H9 (cell line): ENCODE measurements at regions not wholly inside any gene's neighbourhood (a gene's known extent, or its start where the extent isn't known, plus 50 kb on each side); places are given as distances from the start of the nearest gene placed in this dataset.

Source experiments
- DNase-seq: peaks from one replicate; pipeline ENCODE4 v3.0.0-alpha.2; 2017
- H2AFZ ChIP-seq: one replicate; pipeline ENCODE4 v1.6.1; 2013; ENCODE audit warnings: mild to moderate bottlenecking, low read length, control low read depth, moderate library complexity
- H2AK5ac ChIP-seq: 2 replicates; pipeline ENCODE4 v1.6.1; 2013; ENCODE audit warnings: low read length, control low read depth, mixed read lengths; ENCODE audit not compliant: insufficient read length
- H2BK120ac ChIP-seq: one replicate; pipeline ENCODE4 v1.6.1; 2013; ENCODE audit warnings: low read depth, mild to moderate bottlenecking, low read length, control low read depth, inconsistent platforms; ENCODE audit not compliant: poor library complexity, severe bottlenecking
- H2BK12ac ChIP-seq: 2 replicates; pipeline ENCODE4 v1.6.1; 2013; ENCODE audit warnings: low read length, control low read depth, mixed read lengths, low read depth; ENCODE audit not compliant: insufficient read length
- H2BK15ac ChIP-seq: 2 replicates; pipeline ENCODE4 v1.6.1; 2013; ENCODE audit warnings: low read depth, low read length, control low read depth
- H2BK20ac ChIP-seq: one replicate; pipeline ENCODE4 v1.6.1; 2013; ENCODE audit warnings: low read depth, mild to moderate bottlenecking, low read length, control low read depth, inconsistent platforms; ENCODE audit not compliant: poor library complexity, severe bottlenecking
- H2BK5ac ChIP-seq: 2 replicates; pipeline ENCODE4 v1.6.1; 2013; ENCODE audit warnings: low read length, control low read depth, mixed read lengths; ENCODE audit not compliant: insufficient read length
- H3K14ac ChIP-seq: 2 replicates; pipeline ENCODE4 v1.6.1; 2013; ENCODE audit warnings: low read length, control low read depth; ENCODE audit not compliant: insufficient read depth
- H3K18ac ChIP-seq: 2 replicates; pipeline ENCODE4 v1.6.1; 2013; ENCODE audit warnings: low read depth, mild to moderate bottlenecking, mixed read lengths, low read length, control low read depth; ENCODE audit not compliant: insufficient read length
- H3K23ac ChIP-seq: 2 replicates; pipeline ENCODE4 v1.6.1; 2013; ENCODE audit warnings: low read length, control low read depth, mixed read lengths, low read depth; ENCODE audit not compliant: insufficient read length
- H3K23me2 ChIP-seq: 2 replicates; pipeline ENCODE4 v1.6.1; 2013; ENCODE audit warnings: low read depth, mild to moderate bottlenecking, mixed read lengths, low read length, control low read depth; ENCODE audit not compliant: insufficient read length, poor library complexity, severe bottlenecking
- H3K27ac ChIP-seq: 2 replicates; pipeline ENCODE4 v1.5.1; 2013; ENCODE audit warnings: low read length, control low read depth, mixed read lengths, low read depth; ENCODE audit not compliant: insufficient read length
- H3K27me3 ChIP-seq: 2 replicates; pipeline ENCODE4 v1.6.1; 2013; ENCODE audit warnings: low read length, control low read depth, inconsistent platforms; ENCODE audit not compliant: insufficient read depth
- H3K4ac ChIP-seq: 2 replicates; pipeline ENCODE4 v1.6.1; 2013; ENCODE audit warnings: low read depth, mild to moderate bottlenecking, control low read depth, inconsistent platforms, low read length, moderate library complexity
- H3K4me1 ChIP-seq: 2 replicates; pipeline ENCODE4 v1.6.1; 2013; ENCODE audit warnings: low read length, control low read depth, inconsistent platforms; ENCODE audit not compliant: insufficient read depth
- H3K4me2 ChIP-seq: 2 replicates; pipeline ENCODE4 v1.6.1; 2013; ENCODE audit warnings: low read length, control low read depth, mixed read lengths; ENCODE audit not compliant: insufficient read length, insufficient read depth
- H3K56ac ChIP-seq: 2 replicates; pipeline ENCODE4 v1.6.1; 2013; ENCODE audit warnings: low read depth, mild to moderate bottlenecking, mixed read lengths, low read length, control low read depth; ENCODE audit not compliant: insufficient read length
- H3K79me1 ChIP-seq: 2 replicates; pipeline ENCODE4 v1.6.1; 2013; ENCODE audit warnings: low read depth, mild to moderate bottlenecking, moderate library complexity, low read length, control low read depth, inconsistent platforms; ENCODE audit not compliant: insufficient read depth, poor library complexity, severe bottlenecking
- H3K79me2 ChIP-seq: 2 replicates; pipeline ENCODE4 v1.6.1; 2013; ENCODE audit warnings: low read length, control low read depth, inconsistent platforms; ENCODE audit not compliant: insufficient read depth
- H3K9ac ChIP-seq: 2 replicates; pipeline ENCODE4 v1.6.1; 2013; ENCODE audit warnings: low read length, control low read depth, mixed read lengths; ENCODE audit not compliant: insufficient read length; ENCODE audit errors: extremely low read depth
- H3K9me3 ChIP-seq: one replicate; pipeline ENCODE4 v1.6.1; 2013; ENCODE audit warnings: low read depth, low read length, inconsistent platforms; ENCODE audit not compliant: control insufficient read depth
- H3T11ph ChIP-seq: one replicate; pipeline ENCODE4 v1.6.1; 2013; ENCODE audit warnings: mild to moderate bottlenecking, low read length, control low read depth, inconsistent platforms
- H4K20me1 ChIP-seq: one replicate; pipeline ENCODE4 v1.6.1; 2013; ENCODE audit not compliant: control insufficient read depth, insufficient read length, insufficient read depth
- H4K5ac ChIP-seq: 2 replicates; pipeline ENCODE4 v1.6.1; 2013; ENCODE audit warnings: low read depth, mild to moderate bottlenecking, mixed read lengths, low read length, control low read depth; ENCODE audit not compliant: insufficient read length
- H4K8ac ChIP-seq: replicated peaks from 2 replicates; pipeline ENCODE4 v1.6.1; 2013; ENCODE audit warnings: low read length, control low read depth, mixed read lengths, low read depth; ENCODE audit not compliant: insufficient read length
- H4K91ac ChIP-seq: 2 replicates; pipeline ENCODE4 v1.6.1; 2013; ENCODE audit warnings: low read depth, mild to moderate bottlenecking, moderate library complexity, mixed read lengths, low read length, control low read depth; ENCODE audit not compliant: insufficient read length
- H3K27ac Mint-ChIP-seq, 3 experiments: 2 replicates in 2 of 3; 3 replicates in 1 of 3; pipeline ENCODE4 v1.8.0; 2020 to 2021; ENCODE audit warnings: mixed read lengths in 3 of 3, mild to moderate bottlenecking in 1 of 3, moderate library complexity in 1 of 3
- H3K27me3 Mint-ChIP-seq: 2 replicates; pipeline ENCODE4 v1.8.0; 2021; ENCODE audit warnings: low read depth, mild to moderate bottlenecking, moderate library complexity, mixed read lengths
- H3K36me3 Mint-ChIP-seq, 3 experiments: 2 replicates in 2 of 3; 3 replicates in 1 of 3; pipeline ENCODE4 v1.8.0; 2020 to 2021; ENCODE audit warnings: low read depth in 3 of 3, mixed read lengths in 3 of 3; ENCODE audit not compliant: insufficient read depth in 1 of 3
- H3K4me1 Mint-ChIP-seq, 2 experiments: 2 replicates each; pipeline ENCODE4 v1.8.0; 2020; ENCODE audit warnings: mixed read lengths in 2 of 2
- H3K4me3 Mint-ChIP-seq, 2 experiments: 2 replicates in 1 of 2; 3 replicates in 1 of 2; pipeline ENCODE4 v1.8.0; 2020 to 2021; ENCODE audit warnings: mild to moderate bottlenecking in 2 of 2, mixed read lengths in 2 of 2, moderate library complexity in 1 of 2
- H3K9me3 Mint-ChIP-seq, 2 experiments: 2 replicates in 1 of 2; 3 replicates in 1 of 2; pipeline ENCODE4 v1.8.0; 2020; ENCODE audit warnings: mild to moderate bottlenecking in 2 of 2, mixed read lengths in 2 of 2, moderate library complexity in 1 of 2
- CTCF ChIP-seq: fragments of 200-600 bp; sonication (generic); conservative IDR thresholded peaks from 3 replicates; pipeline ENCODE4 v1.8.0; 2021; ENCODE audit warnings: antibody characterized with exemption, mild to moderate bottlenecking
- WGBS: extraction: QIAGEN DNeasy Blood & Tissue Kit; methylation state at CpG from one replicate; pipeline ENCODE4 v1.1.7; 2013; ENCODE audit warnings: missing lambda C conversion rate, low lambda C conversion rate, mixed read lengths; ENCODE audit not compliant: insufficient read length; ENCODE audit errors: extremely low coverage; 5-methylcytosine and 5-hydroxymethylcytosine counted together

- Mint-ChIP-seq H3K4me1 (peaks cover 3 to 4% of the 10 kb centered on the region in 2 experiments; a peak in 2 of 4 replicates), H3K27me3 (no peaks in the 10 kb centered on the region; the same call in 1 of the 2 replicates), H3K27ac (no peak overlapping the region), H3K9me3 (no peaks in the 10 kb centered on the region; a peak in 1 of 5 replicates), H3K36me3 (no peaks in the 10 kb centered on the region; a peak in 1 of 7 replicates), H3K4me3 (no peak overlapping the region)
- Histone ChIP-seq H3K9me3 (no peaks in the 10 kb centered on the region), H3K14ac (no peak overlapping the region), H2BK15ac (no peak overlapping the region), H2AFZ (no peak overlapping the region), H3K4me2 (no peak overlapping the region), H3K4ac (no peak overlapping the region), H2AK5ac (no peak overlapping the region), H2BK20ac (no peak overlapping the region), H4K91ac (no peak overlapping the region), H3K23me2 (no peaks in the 10 kb centered on the region), H3K23ac (no peak overlapping the region), H3K79me1 (no peaks in the 10 kb centered on the region), H3K56ac (no peak overlapping the region), H3T11ph (no peak overlapping the region), H4K20me1 (no peaks in the 10 kb centered on the region), H2BK5ac (no peak overlapping the region), H3K79me2 (no peaks in the 10 kb centered on the region), H3K18ac (no peak overlapping the region), H2BK12ac (no peak overlapping the region), H4K5ac (no peak overlapping the region), H3K4me1 (no peaks in the 10 kb centered on the region), H3K27ac (no peak overlapping the region), H2BK120ac (no peak overlapping the region), H4K8ac (no peak overlapping the region), H3K9ac (no peak overlapping the region), H3K27me3 (no peaks in the 10 kb centered on the region)
- WGBS: no CpG with 5 or more reads among the region's 3 CpGs
- no peak for DNase-seq
- TF ChIP-seq CTCF: no peak
Observed at GRCh38 chr10:91567815-91568214, 65.1 kb downstream of the PPP1R3C start.
